Caco-2 (cell line): ENCODE measurements at regions not wholly inside any gene's neighbourhood (a gene's known extent, or its start where the extent isn't known, plus 50 kb on each side); places are given as distances from the start of the nearest gene placed in this dataset.
"Not testable (repeated sequence)": the region's sequence is repeated elsewhere in the genome, so short reads cannot be mapped to it uniquely, and the experiment has no call there.

ENCODE experiments used
- BruUV-seq: library from RNA; stranded (reverse); fragments of 400-500 nt; replicated peaks from 2 replicates; lab custom pipeline; 2021; lab: Mats Ljungman, UMichigan
- CTCF ChIA-PET: fragments of 300-600 bp; sonication (Branson Sonifier 250); formaldehyde crosslinking; loops from one replicate; lab custom pipeline; 2022; ENCODE audit warnings: antibody characterized with exemption; lab: Charles Lee
- POLR2A ChIA-PET: fragments of 300-600 bp; sonication (Branson Sonifier 250); formaldehyde crosslinking; loops from one replicate; lab custom pipeline; 2022; ENCODE audit warnings: antibody characterized with exemption; lab: Charles Lee
- DNase-seq, 2 experiments: peaks; one replicate each; pipeline versions ENCODE4 v3.0.0 to v3.0.0-alpha.2; 2020 to 2022
- H3K27me3 ChIP-seq: replicated peaks from 2 replicates; pipeline ENCODE4 v1.6.0; 2011; ENCODE audit warnings: low read length; ENCODE audit not compliant: control insufficient read depth, insufficient read depth
- H3K36me3 ChIP-seq: 2 replicates; pipeline ENCODE4 v1.5.1; 2011; ENCODE audit warnings: low read length; ENCODE audit not compliant: control insufficient read depth, insufficient read depth
- H3K4me1 ChIP-seq: fragments of 250-450 bp; sonication (Bioruptor Pico); 2 replicates; pipeline ENCODE4 v1.5.1; 2020; ENCODE audit warnings: mild to moderate bottlenecking
- H3K4me3 ChIP-seq: 2 replicates; pipeline ENCODE4 v1.5.1; 2011; ENCODE audit warnings: low read depth, mild to moderate bottlenecking, control low read depth, low read length
- H3K9me3 ChIP-seq: fragments of 250-450 bp; sonication (Bioruptor Pico); 2 replicates; pipeline ENCODE4 v1.5.1; 2020; ENCODE audit warnings: mild to moderate bottlenecking, moderate library complexity
- H3K27ac Mint-ChIP-seq: one replicate; pipeline ENCODE4 v1.8.0; 2022; ENCODE audit warnings: mixed read lengths; ENCODE audit not compliant: unreplicated experiment
- H3K27me3 Mint-ChIP-seq: one replicate; pipeline ENCODE4 v1.8.0; 2022; ENCODE audit warnings: mixed read lengths; ENCODE audit not compliant: insufficient read depth, unreplicated experiment
- H3K36me3 Mint-ChIP-seq: one replicate; pipeline ENCODE4 v1.8.0; 2022; ENCODE audit warnings: mild to moderate bottlenecking, mixed read lengths; ENCODE audit not compliant: insufficient read depth, unreplicated experiment
- H3K4me1 Mint-ChIP-seq: one replicate; pipeline ENCODE4 v1.8.0; 2022; ENCODE audit warnings: low read depth, mixed read lengths; ENCODE audit not compliant: unreplicated experiment
- H3K4me3 Mint-ChIP-seq: one replicate; pipeline ENCODE4 v1.8.0; 2022; ENCODE audit warnings: mild to moderate bottlenecking, moderate library complexity, mixed read lengths; ENCODE audit not compliant: unreplicated experiment
- H3K9me3 Mint-ChIP-seq: one replicate; pipeline ENCODE4 v1.8.0; 2022; ENCODE audit warnings: mixed read lengths; ENCODE audit not compliant: unreplicated experiment
- CTCF ChIP-seq, 2 experiments: fragments of 200-600 bp in 1 of 2; IDR thresholded peaks; 1 replicate in 1 of 2; 2 replicates in 1 of 2; pipeline versions ENCODE4 v1.5.1 to v1.8.0; 2011 to 2022; ENCODE audit warnings: antibody characterized with exemption in 1 of 2, control low read depth in 1 of 2, inconsistent platforms in 1 of 2, low read depth in 1 of 2, low read length in 1 of 2, mild to moderate bottlenecking in 1 of 2, moderate library complexity in 1 of 2; ENCODE audit not compliant: insufficient read depth in 1 of 2, severe bottlenecking in 1 of 2, unreplicated experiment in 1 of 2
- intact Hi-C: fragments of 100-400 bp; cut with micrococcal nuclease; formaldehyde crosslinking; loops from one replicate; pipeline ENCODE4 v1.10.0; 2022; ENCODE audit not compliant: unreplicated experiment

DNA sequence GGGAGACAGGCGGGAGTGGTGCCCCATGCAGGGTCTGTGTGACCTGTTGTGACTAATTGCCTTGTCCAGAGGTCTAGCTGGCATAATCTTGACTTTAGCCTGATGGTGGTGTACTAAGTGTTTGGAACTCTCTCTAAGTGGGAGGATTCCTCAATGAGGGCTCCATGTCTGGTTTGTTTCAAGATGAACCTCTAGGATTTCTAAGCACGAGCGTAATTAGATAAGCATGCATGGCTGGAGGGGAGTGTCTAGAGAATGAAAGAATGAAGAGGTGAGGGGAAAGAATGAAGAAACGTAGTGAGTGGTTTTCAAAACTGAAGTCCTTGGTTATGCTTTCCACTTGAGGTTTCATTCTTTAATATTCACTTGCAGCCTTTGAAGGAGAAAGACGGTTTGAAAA, 833.2 kb upstream of the GYPC start:
- Mint-ChIP-seq H3K9me3 (peaks cover 10% of the 10 kb centered on the region), H3K4me3 (no peak overlapping the region), H3K36me3 (no peaks in the 10 kb centered on the region), H3K4me1 (no peaks in the 10 kb centered on the region), H3K27ac (no peak overlapping the region), H3K27me3 (no peaks in the 10 kb centered on the region)
- no peak for TF ChIP-seq CTCF (IDR thresholded peaks at IDR 0.05; ENCODE audit: insufficient read depth in 1 of 2, low read depth in 1 of 2, low read length in 1 of 2, severe bottlenecking in 1 of 2, unreplicated experiment in 1 of 2)
- Histone ChIP-seq H3K4me1 (no peaks in the 10 kb centered on the region), H3K4me3 (no peak overlapping the region), H3K36me3 (no peaks in the 10 kb centered on the region), H3K27me3 (no peaks in the 10 kb centered on the region), H3K9me3 (no peaks in the 10 kb centered on the region)
- POLR2A ChIA-PET = no interaction called here
- no TSS peak for BruUV-seq
- CTCF ChIA-PET = no interaction called here
- no peak for DNase-seq
- intact Hi-C loops = no loop called here

GRCh38 chr2:125825781-125826180, 830.2 kb upstream of the GYPC start:
- DNase-seq = not testable (repeated sequence)
- peaks cover 20% of the 10 kb centered on the region for H3K9me3 Mint-ChIP-seq

GRCh38 chr2:125837128-125837527, 818.8 kb upstream of the GYPC start:
- Histone ChIP-seq H3K27me3 (no peaks in the 10 kb centered on the region), H3K4me3 (no peak overlapping the region), H3K4me1 (peaks cover 4% of the 10 kb centered on the region; the same call in 1 of the 2 replicates), H3K36me3 (no peaks in the 10 kb centered on the region), H3K9me3 (no peaks in the 10 kb centered on the region)
- Mint-ChIP-seq H3K36me3 (no peaks in the 10 kb centered on the region), H3K9me3 (no peaks in the 10 kb centered on the region), H3K27me3 (peaks cover 5% of the 10 kb centered on the region), H3K4me3 (no peak overlapping the region), H3K4me1 (no peaks in the 10 kb centered on the region), H3K27ac (no peak overlapping the region)
- BruUV-seq = no TSS peak
- DNase-seq = peak in 1 of 2 experiments; percentile 8
- intact Hi-C loops = no loop called here
- POLR2A ChIA-PET = no interaction called here
- TF ChIP-seq CTCF (IDR thresholded peaks at IDR 0.05; ENCODE audit: insufficient read depth in 1 of 2, low read depth in 1 of 2, low read length in 1 of 2, severe bottlenecking in 1 of 2, unreplicated experiment in 1 of 2) = no peak
- CTCF ChIA-PET = no interaction called here

More at GRCh38 chr2:125825781-125826180, 830.2 kb upstream of the GYPC start:
- H3K27me3 Mint-ChIP-seq, BruUV-seq, CTCF ChIA-PET, H3K36me3 ChIP-seq, intact Hi-C loops, POLR2A ChIA-PET, H3K4me1 Mint-ChIP-seq, H3K9me3 ChIP-seq, H3K27ac Mint-ChIP-seq, H3K4me3 Mint-ChIP-seq, H3K36me3 Mint-ChIP-seq, H3K27me3 ChIP-seq, H3K4me1 ChIP-seq, H3K4me3 ChIP-seq: not testable (repeated sequence)

GRCh38 chr2:125837611-125838010, 818.3 kb upstream of the GYPC start:
- BruUV-seq = no TSS peak
- Histone ChIP-seq H3K9me3 (no peaks in the 10 kb centered on the region), H3K27me3 (no peaks in the 10 kb centered on the region), H3K36me3 (no peaks in the 10 kb centered on the region), H3K4me1 (peaks cover 4% of the 10 kb centered on the region; the same call in 1 of the 2 replicates), H3K4me3 (no peak overlapping the region)
- no peak for TF ChIP-seq CTCF (IDR thresholded peaks at IDR 0.05; ENCODE audit: insufficient read depth in 1 of 2, low read depth in 1 of 2, low read length in 1 of 2, severe bottlenecking in 1 of 2, unreplicated experiment in 1 of 2)
- Mint-ChIP-seq H3K4me1 (no peaks in the 10 kb centered on the region), H3K9me3 (no peaks in the 10 kb centered on the region), H3K27me3 (peaks cover 5% of the 10 kb centered on the region), H3K27ac (no peak overlapping the region), H3K4me3 (no peak overlapping the region), H3K36me3 (no peaks in the 10 kb centered on the region)
- intact Hi-C loops = no loop called here
- CTCF ChIA-PET = no interaction called here
- POLR2A ChIA-PET = no interaction called here
- DNase-seq = no peak
